CD14-positive monocyte (primary cell): ENCODE measurements at regions not wholly inside any gene's neighbourhood (a gene's known extent, or its start where the extent isn't known, plus 50 kb on each side); places are given as distances from the start of the nearest gene placed in this dataset.

Experiments used
- DNase-seq, 3 donors: peaks; one replicate each; pipeline ENCODE4 v3.0.0-alpha.2; 2011 to 2022
- H2AFZ ChIP-seq: 2 replicates; pipeline ENCODE4 v1.6.0; 2012; ENCODE audit warnings: mild to moderate bottlenecking, low read depth, low read length, inconsistent platforms; ENCODE audit not compliant: insufficient read depth, poor library complexity, severe bottlenecking
- H3K27ac ChIP-seq, 2 donors: 1 replicate in 1 of 2; 2 replicates in 1 of 2; pipeline ENCODE4 v1.5.1; 2012 to 2013; ENCODE audit warnings: low read length in 2 of 2, control low read depth in 1 of 2, inconsistent platforms in 1 of 2, low read depth in 1 of 2, mild to moderate bottlenecking in 1 of 2
- H3K27me3 ChIP-seq, 2 donors: one replicate each; pipeline versions ENCODE4 v1.6.0 to v1.6.1; 2011 to 2013; ENCODE audit warnings: low read length in 2 of 2; ENCODE audit not compliant: control insufficient read depth in 2 of 2, insufficient read depth in 2 of 2
- H3K36me3 ChIP-seq, 2 donors: replicated peaks in 1 of 2; 1 replicate in 1 of 2; 2 replicates in 1 of 2; pipeline versions ENCODE4 v1.5.1 to v1.6.1; 2012 to 2013; ENCODE audit warnings: low read length in 2 of 2, control low read depth in 1 of 2, inconsistent platforms in 1 of 2, mild to moderate bottlenecking in 1 of 2; ENCODE audit not compliant: insufficient read depth in 2 of 2, control insufficient read depth in 1 of 2
- H3K4me1 ChIP-seq, 2 donors: 1 replicate in 1 of 2; 2 replicates in 1 of 2; pipeline versions ENCODE4 v1.5.1 to v1.6.1; 2012 to 2013; ENCODE audit warnings: low read length in 2 of 2, control low read depth in 1 of 2, inconsistent platforms in 1 of 2, mild to moderate bottlenecking in 1 of 2, moderate library complexity in 1 of 2; ENCODE audit not compliant: insufficient read depth in 2 of 2, control insufficient read depth in 1 of 2
- H3K4me2 ChIP-seq: replicated peaks from 2 replicates; pipeline ENCODE3; 2012; ENCODE audit warnings: low read length, moderate library complexity, mild to moderate bottlenecking; ENCODE audit not compliant: poor library complexity, severe bottlenecking; ENCODE audit errors: extremely low read depth
- H3K4me3 ChIP-seq, 3 experiments: fragments of 200-600 bp in 1 of 3; sonication (generic) in 1 of 3; replicated peaks in 1 of 3; 1 replicate in 2 of 3; 2 replicates in 1 of 3; pipeline ENCODE4 v1.5.1; 2011 to 2013; ENCODE audit warnings: low read length in 3 of 3, mild to moderate bottlenecking in 3 of 3, control low read depth in 2 of 3, low read depth in 2 of 3, inconsistent platforms in 1 of 3, moderate library complexity in 1 of 3
- H3K79me2 ChIP-seq: 2 replicates; pipeline ENCODE4 v1.6.0; 2012; ENCODE audit warnings: mild to moderate bottlenecking, control low read depth, inconsistent platforms, low read length, moderate library complexity; ENCODE audit not compliant: insufficient read depth
- H3K9ac ChIP-seq: 2 replicates; pipeline ENCODE4 v1.6.0; 2017; ENCODE audit warnings: low read length, mild to moderate bottlenecking; ENCODE audit not compliant: insufficient read depth, poor library complexity, severe bottlenecking
- H3K9me3 ChIP-seq, 2 donors: replicated peaks in 1 of 2; 1 replicate in 1 of 2; 2 replicates in 1 of 2; pipeline versions ENCODE4 v1.5.1 to v1.6.1; 2012 to 2013; ENCODE audit warnings: low read length in 2 of 2, control low read depth in 1 of 2; ENCODE audit not compliant: control insufficient read depth in 1 of 2, insufficient read depth in 1 of 2
- H4K20me1 ChIP-seq: 2 replicates; pipeline ENCODE4 v1.6.0; 2012; ENCODE audit warnings: mild to moderate bottlenecking, low read length, control low read depth, moderate library complexity; ENCODE audit not compliant: insufficient read depth
- H3K27ac Mint-ChIP-seq, 7 donors: one replicate each; pipeline ENCODE4 v1.8.0; 2020; ENCODE audit warnings: mild to moderate bottlenecking in 7 of 7, mixed read lengths in 7 of 7, moderate library complexity in 6 of 7, inconsistent platforms in 2 of 7
- H3K27me3 Mint-ChIP-seq, 3 donors: one replicate each; pipeline ENCODE4 v1.8.0; 2021 to 2022; ENCODE audit warnings: low read depth in 3 of 3, mild to moderate bottlenecking in 3 of 3, mixed read lengths in 3 of 3, moderate library complexity in 3 of 3, inconsistent platforms in 1 of 3
- H3K36me3 Mint-ChIP-seq, 2 donors: one replicate each; pipeline ENCODE4 v1.8.0; 2020; ENCODE audit warnings: mixed read lengths in 2 of 2, inconsistent platforms in 1 of 2, mild to moderate bottlenecking in 1 of 2
- H3K4me1 Mint-ChIP-seq: one replicate; pipeline ENCODE4 v1.8.0; 2020; ENCODE audit warnings: mild to moderate bottlenecking, mixed read lengths
- H3K4me3 Mint-ChIP-seq, 2 donors: one replicate each; pipeline ENCODE4 v1.8.0; 2020; ENCODE audit warnings: mild to moderate bottlenecking in 2 of 2, mixed read lengths in 2 of 2, moderate library complexity in 1 of 2
- H3K9me3 Mint-ChIP-seq, 7 donors: one replicate each; pipeline ENCODE4 v1.8.0; 2020 to 2022; ENCODE audit warnings: mixed read lengths in 7 of 7, mild to moderate bottlenecking in 6 of 7, moderate library complexity in 6 of 7, inconsistent platforms in 2 of 7
- CTCF ChIP-seq: fragments of 200-600 bp; IDR thresholded peaks from one replicate; pipeline ENCODE4 v1.8.0; 2022; ENCODE audit warnings: antibody characterized with exemption, mild to moderate bottlenecking
- WGBS: methylation state at CpG from one replicate; pipeline ENCODE4 v1.1.5; 2013; ENCODE audit warnings: missing lambda C conversion rate; ENCODE audit not compliant: insufficient coverage; 5-methylcytosine and 5-hydroxymethylcytosine counted together
- intact Hi-C, 2 donors: fragments of 100-400 bp; cut with micrococcal nuclease; formaldehyde crosslinking; loops; one replicate each; pipeline versions ENCODE4 v1.15.0 to v1.15.1; 2023

- Histone ChIP-seq H3K4me1 (no peaks in the 10 kb centered on the region), H3K27me3 (no peaks in the 10 kb centered on the region), H3K9me3 (no peaks in the 10 kb centered on the region), H3K36me3 (no peaks in the 10 kb centered on the region), H3K27ac (no peak overlapping the region), H3K4me2 (no peak overlapping the region), H3K79me2 (no peaks in the 10 kb centered on the region), H3K9ac (no peak overlapping the region), H3K4me3 (no peak overlapping the region), H4K20me1 (no peaks in the 10 kb centered on the region), H2AFZ (no peak overlapping the region)
- H3K27ac Mint-ChIP-seq, result no peak overlapping the region
- WGBS, result 100% methylated on average over 2 of the region's 4 CpGs
- no peaks in the 10 kb centered on the region for H3K36me3 Mint-ChIP-seq
- intact Hi-C loops, result no loop called here
- peaks cover 0 to 2% (median 0%) of the 10 kb centered on the region in 7 donors for H3K9me3 Mint-ChIP-seq
- TF ChIP-seq CTCF, result no peak
- peaks cover 0 to 6% (median 1%) of the 10 kb centered on the region in 3 donors for H3K27me3 Mint-ChIP-seq
- H3K4me1 Mint-ChIP-seq, result no peaks in the 10 kb centered on the region
- no peak for DNase-seq
- no peak overlapping the region for H3K4me3 Mint-ChIP-seq
Observed at GRCh38 chr15:62498278-62498677, 333.2 kb upstream of the C2CD4B start.

- TF ChIP-seq CTCF, result no peak
- H3K4me3 Mint-ChIP-seq, result no peak overlapping the region
- no peak overlapping the region for H3K4me2 ChIP-seq
- H4K20me1 ChIP-seq, result no peaks in the 10 kb centered on the region
- no peak overlapping the region for H3K27ac Mint-ChIP-seq
- intact Hi-C loops, result no loop called here
- no peaks in the 10 kb centered on the region for H3K36me3 ChIP-seq
- no peak overlapping the region for H2AFZ ChIP-seq
- no peaks in the 10 kb centered on the region for H3K9me3 ChIP-seq
- H3K27me3 Mint-ChIP-seq, result peaks cover 0 to 6% (median 1%) of the 10 kb centered on the region in 3 donors
- DNase-seq, result no peak
- H3K79me2 ChIP-seq, result no peaks in the 10 kb centered on the region
- no peak overlapping the region for H3K4me3 ChIP-seq
- H3K9me3 Mint-ChIP-seq, result peaks cover 0 to 2% (median 0%) of the 10 kb centered on the region in 7 donors
- no peaks in the 10 kb centered on the region for H3K4me1 Mint-ChIP-seq
- H3K4me1 ChIP-seq, result no peaks in the 10 kb centered on the region
- no peak overlapping the region for H3K9ac ChIP-seq
- no CpG with 5 or more reads among the region's 1 CpG for WGBS
- no peaks in the 10 kb centered on the region for H3K36me3 Mint-ChIP-seq
- H3K27ac ChIP-seq, result no peak overlapping the region
- H3K27me3 ChIP-seq, result no peaks in the 10 kb centered on the region
Observed at GRCh38 chr15:62498712-62499111, 333.6 kb upstream of the C2CD4B start.
